ENCODE measurements at regions not wholly inside any gene's neighbourhood (a gene's known extent, or its start where the extent isn't known, plus 50 kb on each side); places are given as distances from the start of the nearest gene placed in this dataset.

DNA sequence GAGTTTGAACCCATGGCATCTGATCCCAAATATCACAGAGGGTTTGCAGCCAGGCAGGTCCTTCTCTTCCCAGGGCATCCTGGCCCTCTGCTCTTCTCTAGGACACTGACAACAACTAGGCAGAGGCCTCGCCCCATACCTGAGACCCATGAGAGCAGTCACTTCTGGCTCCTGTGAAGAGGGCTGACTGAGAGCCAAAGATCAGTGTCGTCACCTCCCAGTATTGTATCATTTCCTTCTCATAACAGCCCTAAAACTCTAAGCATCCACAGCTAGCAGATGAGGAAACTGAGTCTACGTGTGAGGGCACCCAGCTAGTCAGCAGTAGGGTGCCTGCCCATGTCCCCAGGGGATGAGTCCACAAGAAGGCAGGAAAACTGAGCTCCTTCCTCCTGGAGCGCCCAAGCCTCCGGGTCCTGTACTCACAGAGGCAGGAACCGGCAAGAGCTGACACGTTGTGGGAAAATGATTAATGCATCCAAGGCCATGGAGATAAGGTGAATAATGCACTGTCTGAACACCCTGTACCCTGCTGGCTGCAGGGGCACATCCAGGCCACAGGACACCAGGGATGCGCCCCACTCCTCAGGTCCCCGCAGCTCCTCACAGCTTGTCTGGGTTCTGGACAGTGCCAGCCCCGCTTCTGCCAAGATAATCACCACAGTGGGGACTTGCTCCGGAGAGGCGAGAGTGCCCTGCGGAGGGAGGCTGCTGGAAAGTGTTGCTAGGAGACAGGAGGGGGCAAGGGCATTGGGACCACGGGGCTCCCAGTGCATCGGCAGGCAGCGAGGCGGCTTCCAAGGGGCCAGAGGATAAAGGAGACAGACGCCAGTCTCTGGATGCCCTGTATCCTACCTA lies 340.0 kb downstream of the NPHP4 start:
- DNase-seq, result no peak

DNA sequence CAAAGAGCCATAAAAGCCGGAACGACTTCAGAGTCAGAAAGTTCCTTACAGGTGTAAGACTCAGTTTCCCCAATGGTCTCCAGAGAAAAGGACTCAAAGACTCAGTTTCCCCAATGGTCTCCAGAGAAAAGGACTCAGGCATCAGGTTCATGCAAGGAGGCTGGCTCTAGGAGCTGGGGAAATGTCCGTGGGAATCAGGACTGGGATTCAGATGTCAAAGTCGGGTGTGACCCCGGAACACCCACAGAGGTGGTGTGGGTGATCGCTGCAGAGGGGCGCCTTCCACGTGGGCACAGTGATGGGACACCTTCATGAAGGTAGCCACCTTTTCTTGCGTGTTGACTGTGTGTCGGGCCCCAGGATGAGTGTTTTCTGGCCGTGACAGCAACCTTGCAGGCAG lies 340.8 kb downstream of the NPHP4 start:
- no peak for DNase-seq

DNA sequence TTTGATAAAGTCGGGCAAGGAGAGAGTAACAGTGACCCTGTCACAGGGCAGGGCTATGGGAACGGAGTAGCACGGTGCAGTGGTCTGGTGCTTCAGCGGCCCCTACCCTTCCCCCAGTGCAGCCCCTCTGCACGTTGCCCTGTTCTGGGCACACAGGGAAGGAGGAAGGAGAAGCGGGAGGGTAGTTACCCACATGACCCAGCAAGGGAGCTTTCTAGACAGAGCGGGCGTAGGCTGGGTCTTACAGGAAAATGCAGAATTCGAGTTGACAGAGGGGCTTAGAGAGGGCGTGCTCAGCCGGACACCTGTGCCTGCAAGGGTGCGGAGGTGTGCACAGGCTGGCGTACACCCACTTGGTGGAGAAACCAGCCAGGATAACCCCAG lies 341.2 kb downstream of the NPHP4 start:
- no peak for DNase-seq

DNA sequence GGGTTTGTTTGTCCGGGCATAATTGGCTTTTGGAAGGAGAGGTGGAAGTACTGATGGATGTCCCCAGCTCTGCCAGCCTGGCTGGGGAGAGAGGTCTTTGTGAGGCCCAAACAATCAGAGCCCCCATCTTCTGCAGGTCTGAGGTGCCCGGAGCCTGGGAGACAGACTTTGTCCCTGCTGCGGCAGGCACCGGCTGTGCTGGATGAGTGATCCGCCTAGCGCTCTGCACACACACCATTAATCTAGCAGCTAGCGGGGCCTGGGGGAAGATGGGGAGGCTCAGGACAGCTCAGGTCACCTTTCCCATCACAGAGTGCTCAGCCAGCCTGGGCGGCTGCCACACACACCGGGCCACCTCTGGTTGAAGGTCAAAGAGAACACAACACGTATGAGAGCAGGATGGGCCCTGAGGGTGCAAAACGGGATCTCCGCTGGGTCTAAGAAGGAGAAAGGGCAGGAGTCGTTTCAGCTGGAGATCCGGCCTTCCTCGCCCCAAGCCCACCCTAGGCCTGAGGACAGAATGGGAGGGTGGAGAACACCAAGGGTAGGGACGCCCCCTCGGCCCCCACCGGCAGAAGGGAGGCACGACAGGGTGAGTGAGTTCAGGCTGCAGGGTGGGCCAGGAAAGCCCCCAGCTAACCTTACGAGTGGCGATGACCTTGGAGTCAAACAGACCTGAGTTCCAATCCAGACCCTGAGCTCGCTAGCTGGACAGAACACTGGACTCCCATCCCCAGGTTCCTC lies 341.8 kb downstream of the NPHP4 start:
- no peak for DNase-seq

DNA sequence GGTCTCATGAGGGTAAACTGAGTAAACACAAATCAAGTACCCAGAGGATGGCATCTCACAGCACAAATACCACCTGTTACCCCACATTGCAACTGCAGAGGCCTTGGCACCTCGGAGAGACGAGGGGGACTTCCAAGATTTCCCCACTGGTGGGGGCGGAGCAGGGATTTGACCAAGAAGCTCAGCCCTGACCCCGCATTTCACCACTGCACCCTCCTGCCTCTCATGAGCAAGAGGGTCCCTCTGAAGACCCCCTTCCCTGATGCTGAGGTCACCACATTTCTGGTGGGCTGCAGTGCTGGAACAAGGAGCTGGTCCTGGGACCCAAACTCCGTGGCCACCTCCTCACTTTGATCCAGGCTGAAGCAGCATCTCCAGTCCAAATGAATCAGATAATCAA lies 342.4 kb downstream of the NPHP4 start:
- no peak for DNase-seq

DNA sequence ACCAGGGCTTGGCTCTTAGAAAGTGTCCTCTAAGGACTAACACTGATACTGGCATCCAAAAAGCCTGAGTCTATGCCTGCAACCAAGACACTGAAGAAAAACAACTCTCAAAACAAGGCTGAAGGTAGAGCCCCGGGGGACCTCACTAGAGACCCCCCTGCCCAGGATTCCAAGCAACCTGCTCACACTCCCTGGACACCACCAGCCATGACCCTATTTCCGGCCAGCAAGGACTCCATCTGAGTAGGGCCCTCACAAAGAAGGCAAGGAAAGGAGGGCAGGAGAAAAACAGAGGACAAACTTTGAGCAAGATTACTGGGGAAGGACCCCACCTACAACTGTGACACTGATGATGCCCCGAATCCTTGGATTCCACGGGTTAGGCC lies 343.1 kb downstream of the NPHP4 start:
- DNase-seq, result no peak

DNA sequence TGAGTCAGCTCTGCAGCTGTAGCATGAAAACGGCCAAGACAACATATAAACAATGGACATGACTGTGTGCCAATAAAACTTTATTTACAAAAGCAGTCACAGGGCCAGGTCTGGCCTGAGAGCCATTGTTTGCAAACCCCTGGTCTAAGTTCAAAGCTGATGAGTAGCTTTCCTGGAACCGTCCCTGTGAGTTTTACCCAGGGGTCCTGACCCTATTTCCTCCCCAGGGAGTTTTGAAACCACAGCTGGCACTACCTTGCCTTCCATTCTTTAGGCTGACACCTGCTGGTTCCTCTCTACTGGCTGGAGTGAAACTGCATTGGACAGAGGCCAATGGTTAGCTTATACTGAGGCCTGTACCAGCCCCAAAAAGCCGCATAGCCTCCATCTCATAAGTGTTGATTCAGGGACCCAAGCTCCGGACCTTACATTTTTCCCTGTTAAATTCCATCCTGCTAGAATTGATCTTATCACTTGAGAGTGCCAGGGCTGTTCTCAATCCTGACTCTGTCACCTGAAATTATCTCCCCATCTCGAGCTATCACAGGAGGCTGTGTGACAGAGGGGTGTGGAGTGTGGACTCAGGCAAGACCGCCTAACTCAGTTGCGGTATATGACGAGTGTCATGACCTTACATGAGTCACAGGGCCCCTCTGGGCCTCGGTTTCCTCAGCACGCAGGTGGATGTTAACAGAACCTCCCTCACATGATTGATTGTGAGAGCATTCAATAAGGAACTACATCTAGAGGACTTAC lies 343.6 kb downstream of the NPHP4 start:
- DNase-seq, result no peak

DNA sequence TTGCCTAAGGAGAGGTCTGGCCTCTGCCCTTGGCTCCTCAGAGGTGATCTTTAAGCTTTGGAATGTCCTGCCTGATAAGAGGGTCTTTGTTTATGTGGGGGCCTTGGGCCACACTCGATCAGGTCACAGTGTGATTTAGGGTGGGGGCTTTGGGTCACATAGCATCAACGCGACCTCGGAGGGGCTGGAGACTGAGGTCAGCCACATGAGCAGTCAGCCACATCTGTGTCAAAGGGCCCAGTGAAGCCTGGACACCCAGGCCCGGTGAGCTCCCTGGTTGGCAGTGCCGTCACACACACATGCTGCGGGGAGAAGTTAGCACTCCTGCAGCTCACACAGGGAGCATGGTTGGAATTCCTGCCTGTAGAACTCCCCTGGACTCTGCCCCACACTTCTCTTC lies 345.0 kb downstream of the NPHP4 start:
- no peak for DNase-seq

DNA sequence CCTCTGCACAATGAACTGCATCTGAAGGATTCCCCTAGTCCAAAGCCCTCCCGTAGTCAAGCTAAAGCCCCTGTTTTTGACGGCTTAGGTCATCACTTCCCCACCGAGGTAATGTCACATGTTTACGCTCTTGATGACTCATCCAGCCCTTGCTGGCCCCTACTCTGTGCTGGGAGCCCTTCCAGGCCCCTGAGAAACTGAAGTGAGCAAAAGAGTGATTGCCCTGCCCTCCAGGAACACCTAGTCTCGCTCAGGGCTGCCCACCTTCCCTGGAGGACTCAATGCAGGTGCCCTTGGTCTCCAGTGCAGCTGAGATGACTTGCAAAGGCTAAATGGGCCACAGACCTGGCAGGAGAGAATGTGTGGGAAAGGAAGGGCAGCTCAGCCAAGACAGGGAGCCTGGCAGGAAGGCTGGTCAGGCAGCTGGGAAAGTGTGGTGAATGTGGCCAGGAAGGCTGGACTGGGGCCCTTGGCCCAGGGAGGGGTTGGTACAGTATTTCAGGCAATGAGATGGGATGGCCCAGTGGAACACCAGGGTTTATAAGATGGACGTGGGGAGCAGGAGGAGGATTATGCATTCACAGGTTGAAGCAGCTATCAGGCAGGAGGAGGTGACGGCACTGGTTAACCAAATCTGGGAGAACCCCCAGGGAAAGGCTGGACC lies 345.6 kb downstream of the NPHP4 start:
- no peak for DNase-seq

DNA sequence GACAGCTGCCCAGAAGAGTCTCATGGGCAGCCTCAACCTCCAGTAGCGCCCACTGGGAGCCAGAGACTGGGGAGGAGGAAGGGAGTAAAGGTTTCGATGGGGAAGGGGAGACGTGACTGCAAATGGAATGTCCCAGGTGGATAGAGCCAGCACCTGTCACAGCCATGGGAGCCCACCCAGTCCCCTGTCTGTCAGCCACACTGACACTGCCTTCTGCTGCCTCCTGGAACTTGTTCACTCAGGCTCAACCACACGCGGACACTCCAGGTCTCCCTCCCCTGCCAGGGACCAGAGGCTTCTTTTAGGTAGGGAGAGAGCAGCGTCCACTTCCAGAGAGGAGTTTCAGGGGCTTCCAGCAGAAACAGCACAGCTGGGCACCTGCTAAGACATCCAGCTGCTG lies 346.3 kb downstream of the NPHP4 start:
- DNase-seq, result no peak

DNA sequence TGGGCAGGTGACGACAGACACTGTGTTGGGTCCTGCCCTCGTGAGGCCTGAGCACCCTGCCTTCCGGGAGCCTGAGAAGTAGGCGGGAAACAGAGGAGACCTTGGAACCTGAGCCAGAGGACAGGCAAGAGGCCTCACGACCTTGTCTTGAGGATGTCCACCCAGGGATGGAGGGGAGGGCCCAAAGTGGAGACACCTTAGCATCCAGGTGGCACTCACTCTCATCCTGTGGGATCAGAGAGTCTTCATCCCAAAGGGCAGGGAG lies 347.2 kb downstream of the NPHP4 start:
- DNase-seq, result no peak

DNA sequence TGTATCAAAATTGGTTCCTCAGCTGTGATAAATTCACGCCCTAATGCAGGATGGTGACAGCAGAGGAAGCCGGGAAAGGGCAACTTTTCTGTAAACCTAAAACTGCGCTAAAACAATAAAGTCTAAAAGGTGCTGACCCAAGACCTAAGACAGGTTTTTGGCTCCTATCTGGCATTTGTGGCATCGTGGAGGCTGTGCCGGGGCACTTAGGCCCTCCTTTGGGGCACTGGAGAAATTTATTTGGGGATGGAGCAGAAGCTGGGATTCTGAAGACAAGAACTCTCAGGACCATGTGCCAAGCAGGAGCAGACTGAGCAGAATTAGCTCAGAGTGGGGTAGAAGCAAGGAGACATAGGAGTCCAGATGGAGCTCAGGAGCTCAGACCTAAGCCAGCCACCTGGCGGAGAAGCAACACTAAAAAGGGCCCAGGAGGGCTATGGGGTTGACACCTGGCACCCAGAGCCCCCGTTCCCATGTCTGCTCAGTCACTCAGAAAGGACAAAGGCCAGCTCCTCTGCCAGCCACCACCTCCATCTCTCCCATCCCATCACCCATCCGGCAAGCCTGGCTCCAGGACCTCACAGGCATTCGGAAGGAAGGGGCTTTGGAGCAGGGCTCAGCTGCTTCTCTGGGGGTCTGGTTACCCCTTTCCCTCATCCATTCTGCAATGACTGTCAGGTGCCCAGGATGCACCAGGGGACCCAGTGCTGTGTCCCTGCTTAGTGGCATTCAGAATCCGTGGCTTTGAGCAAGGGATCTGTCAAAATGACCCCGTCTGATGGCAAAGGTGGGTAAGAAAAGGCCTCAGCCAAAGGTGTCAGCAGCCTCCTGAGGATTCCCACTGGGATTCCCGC lies 347.7 kb downstream of the NPHP4 start:
- DNase-seq, result no peak

DNA sequence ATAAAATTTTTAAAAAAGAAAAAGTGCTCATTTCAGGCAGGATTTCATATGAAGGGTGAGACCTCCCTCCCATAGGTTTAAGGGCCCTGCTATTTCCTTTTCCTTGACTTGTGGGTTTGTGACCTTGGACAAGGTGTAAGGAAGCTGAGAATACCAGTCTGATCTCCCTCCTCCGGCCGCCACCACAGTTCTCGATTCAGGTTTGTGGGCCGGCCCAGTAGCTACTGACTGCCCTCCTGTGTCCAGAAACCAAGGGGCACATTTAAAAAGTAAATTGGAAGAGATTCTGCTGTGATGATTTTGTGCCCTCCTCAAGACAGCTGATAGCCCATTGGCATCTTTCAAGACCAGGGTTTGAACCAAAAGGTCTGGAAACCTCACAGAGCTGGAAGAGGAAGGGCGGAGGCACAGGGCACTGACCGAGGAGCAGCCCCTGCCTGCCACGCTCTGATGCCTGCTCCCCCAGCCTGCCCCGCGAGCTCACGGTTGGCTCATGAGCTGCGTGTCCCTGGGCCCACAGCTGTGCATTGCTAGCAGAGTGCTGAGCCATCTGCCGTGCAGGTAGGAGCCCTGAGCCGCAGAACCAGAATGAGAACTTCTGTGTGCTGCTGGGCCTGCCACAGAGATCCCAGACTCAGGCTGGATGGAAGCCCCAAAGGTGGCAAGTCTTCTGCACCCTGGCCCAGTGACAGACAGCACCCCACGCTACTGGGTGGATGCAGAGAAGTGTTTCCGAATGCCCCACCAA lies 348.7 kb downstream of the NPHP4 start:
- DNase-seq, result no peak

DNA sequence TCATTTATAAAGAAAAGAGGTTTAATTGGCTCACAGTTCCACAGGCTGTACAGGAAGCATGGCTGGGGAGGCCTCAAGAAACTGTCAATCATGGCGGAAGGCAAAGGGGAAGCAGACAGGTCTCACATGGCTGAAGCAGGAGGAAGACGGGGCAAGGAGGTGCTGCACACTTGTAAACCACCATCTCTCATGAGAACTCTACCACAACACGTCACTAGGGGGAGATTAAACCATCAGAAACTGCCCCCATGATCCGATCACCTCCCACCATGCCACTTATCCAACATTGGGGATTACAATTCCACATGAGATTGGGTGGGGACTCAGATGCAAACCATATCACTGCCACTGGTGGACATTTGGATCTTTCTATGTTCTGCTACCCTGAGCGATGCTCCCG lies 351.4 kb downstream of the NPHP4 start:
- DNase-seq, result no peak

DNA sequence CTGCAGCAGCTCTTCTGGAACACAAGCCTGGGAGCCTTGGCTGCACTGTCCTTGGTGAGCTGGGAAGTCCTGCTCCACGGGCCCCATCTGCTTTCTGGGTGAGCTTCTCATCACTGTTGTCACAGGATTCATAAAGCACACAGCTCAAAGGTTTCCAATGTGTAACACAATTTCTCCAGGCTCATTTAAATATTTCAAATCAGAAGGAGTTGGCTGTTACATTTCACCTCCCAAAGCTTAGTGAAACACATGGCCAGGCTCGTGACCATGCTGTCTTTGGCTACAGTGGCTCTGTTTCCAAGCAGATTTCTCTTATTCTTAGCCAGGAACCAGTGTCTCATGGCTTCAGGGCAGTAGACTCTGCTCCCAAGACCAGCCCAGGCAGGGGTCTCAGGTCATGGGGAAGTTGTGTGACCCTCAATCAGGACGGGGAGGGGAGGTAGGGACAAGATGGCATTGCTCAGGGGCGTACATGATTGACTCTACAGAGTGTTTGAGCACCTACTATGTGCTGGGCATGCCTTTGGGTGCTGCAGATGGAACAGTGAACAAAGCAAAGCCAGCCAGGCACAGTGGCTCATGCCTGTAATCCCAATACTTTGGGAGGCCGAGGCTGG lies 353.0 kb downstream of the NPHP4 start:
- no peak for DNase-seq

DNA sequence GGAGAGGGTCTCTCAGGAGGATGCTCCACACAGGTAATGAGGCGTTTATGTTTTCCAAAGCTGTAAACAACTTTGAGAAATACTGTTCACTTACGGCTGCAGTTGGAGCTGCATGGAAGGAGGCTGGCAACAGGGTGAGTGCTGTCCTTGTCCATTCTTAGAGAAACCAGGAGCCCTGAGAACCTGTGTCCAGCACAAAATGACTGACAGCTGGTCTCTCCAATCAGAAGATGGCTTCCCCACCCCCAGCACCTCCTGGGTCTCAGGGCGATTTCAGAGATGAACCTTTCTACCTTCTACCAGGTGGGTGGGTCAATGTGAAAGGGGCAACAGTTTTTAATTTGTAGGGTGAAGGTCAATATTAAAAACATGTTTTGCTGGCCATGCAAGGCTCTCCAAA lies 353.6 kb downstream of the NPHP4 start:
- no peak for DNase-seq

DNA sequence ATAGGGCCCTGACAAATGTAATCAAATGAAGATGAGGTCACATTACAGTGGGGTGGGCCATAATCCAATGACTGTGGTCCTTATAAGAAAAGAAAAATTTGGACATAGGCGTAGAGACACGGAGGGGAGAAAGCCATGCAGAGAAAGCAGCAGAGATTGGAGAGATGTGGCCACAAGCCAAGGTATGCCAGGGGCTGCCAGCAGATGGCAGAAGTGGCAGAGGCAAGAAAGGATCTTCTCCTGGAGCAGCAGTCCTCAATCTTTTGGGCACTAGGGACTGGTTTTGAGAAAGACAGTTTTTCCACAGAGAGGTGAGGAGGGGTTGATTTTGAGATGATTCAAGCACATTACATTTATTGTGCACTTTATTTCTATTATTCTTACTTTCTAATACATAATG lies 355.1 kb downstream of the NPHP4 start:
- no peak for DNase-seq

DNA sequence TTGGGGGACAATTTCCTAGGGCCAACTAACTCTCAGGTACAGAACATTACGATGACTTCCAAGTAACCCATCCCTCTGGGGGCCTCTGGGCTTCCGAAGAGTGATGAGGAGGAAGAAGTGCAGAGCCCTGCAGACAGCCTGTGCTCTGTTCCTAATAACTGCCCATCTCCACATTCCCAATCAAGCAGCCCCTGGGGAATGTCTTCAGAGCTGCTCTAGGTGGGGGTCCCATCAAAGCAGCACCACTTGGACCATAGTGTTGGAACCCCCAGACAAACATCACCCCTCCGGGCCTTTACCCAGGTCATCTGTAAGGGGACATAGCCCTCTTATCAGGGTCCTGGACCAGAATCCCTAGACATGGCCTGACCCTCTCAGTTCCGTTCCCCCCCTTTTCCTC lies 357.3 kb downstream of the NPHP4 start:
- no peak for DNase-seq

DNA sequence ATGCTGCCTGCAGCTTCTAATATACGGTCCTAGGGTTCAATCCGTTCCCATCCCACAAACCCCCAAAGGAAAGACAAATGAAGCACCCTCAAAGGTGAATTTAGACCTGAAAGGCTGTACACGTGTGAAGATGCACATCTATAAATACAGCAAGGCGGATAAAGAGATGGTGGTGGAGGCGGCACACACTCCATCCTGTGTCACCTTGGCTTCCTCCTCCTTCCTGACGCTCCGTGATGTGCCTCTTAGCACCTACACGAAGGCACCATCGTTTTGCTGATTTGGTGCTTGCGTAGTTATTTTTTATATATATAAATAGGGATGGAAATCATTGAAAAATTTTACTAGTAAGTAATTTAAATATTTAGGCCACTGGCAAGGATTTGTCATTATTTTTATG lies 359.4 kb downstream of the NPHP4 start:
- no peak for DNase-seq

DNA sequence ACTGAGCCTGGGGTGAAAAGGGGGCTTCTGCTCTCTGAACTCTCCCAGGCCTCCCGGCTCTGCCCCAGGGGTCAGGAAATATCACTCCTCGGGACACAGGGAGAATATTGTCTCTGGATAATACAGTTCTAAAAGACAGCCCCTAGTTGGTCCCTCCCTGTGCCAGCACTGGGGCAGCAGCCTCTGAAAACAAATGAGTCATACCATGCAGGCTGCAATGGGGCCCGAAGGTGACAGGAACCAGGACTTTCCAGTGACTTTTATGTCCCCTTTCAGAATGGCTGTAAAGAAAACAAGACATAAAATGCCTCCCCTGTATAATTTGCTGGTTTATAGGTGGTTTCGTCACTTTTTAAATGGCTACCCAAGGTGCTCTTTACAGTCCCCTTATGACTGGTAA lies 360.0 kb downstream of the NPHP4 start:
- no peak for DNase-seq

DNA sequence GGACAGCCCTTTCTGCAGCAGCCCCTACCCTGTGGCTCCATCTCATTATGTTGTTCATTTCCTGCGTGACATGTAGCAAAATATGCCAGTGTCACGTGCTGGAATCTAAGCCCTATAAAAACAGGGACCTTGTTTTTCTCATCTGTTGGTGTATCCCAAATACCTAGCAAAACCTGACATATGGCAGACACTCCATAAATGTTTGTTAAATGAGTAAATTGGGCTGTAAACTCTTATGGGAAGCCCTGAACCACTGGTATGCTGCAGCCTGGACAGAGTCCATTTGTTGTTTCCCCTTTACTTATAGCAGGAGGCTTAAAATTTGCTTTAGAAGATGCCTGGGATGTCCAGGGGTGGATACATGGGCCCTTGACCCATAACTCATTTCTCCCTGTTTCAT lies 363.8 kb downstream of the NPHP4 start:
- DNase-seq, result no peak

Measured in activated CD4-positive, alpha-beta T cell treated with anti-CD3 and anti-CD28 coated beads for 1 hour (primary cell).